Midbrain (tissue), 1 donor: ENCODE measurements at regions not wholly inside any gene's neighbourhood (a gene's known extent, or its start where the extent isn't known, plus 50 kb on each side); places are given as distances from the start of the nearest gene placed in this dataset.
"Not testable (repeated sequence)": the region's sequence is repeated elsewhere in the genome, so short reads cannot be mapped to it uniquely, and the experiment has no call there.

ENCODE experiments used
- DNase-seq: peaks from one replicate; lab custom pipeline; 2025; lab: John Stamatoyannopoulos, UW

DNA sequence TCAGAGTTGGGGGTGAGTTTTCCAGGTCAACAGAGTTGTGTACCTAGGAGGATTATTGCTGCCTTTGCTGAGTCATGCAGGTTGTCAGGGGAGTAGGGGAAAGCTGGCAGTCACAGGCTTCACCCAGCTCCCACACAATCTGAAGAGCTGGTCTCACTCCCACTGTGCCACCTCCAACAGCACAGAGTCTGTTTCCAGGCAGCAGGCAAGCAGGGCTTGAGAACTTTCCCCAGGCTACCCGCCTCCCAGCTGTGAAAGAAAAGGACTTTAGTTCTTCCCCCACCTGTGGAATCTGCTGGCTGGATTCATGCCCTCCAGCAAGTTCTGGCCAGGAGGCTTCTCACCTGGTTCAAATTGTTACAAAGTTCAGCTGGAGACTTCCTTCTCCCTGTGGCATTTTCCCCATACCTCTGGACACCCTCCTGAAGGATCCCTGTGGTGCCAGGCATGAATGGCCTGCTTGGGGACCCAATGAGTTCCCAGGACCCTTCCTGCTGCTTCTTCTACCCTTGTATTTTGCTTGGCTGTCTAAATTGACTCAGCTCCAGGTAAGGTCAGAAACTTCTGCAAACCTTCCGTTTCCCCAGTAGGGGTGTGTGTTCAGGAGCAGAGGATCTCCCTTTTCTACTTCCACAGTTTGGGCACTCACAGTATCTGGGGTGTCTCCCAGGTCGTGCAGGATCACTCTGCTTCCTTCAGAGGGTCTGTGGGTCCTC lies 378.1 kb upstream of the MAN1A1 start:
- DNase-seq: no peak

- not testable (repeated sequence) for DNase-seq
These were observed 377.4 kb upstream of the MAN1A1 start for GRCh38 chr6:119726912-119727311.

- DNase-seq: no peak
These were observed 376.5 kb upstream of the MAN1A1 start for GRCh38 chr6:119726086-119726485.

GRCh38 chr6:119720160-119720559 lies 370.6 kb upstream of the MAN1A1 start:
- no peak for DNase-seq

DNA sequence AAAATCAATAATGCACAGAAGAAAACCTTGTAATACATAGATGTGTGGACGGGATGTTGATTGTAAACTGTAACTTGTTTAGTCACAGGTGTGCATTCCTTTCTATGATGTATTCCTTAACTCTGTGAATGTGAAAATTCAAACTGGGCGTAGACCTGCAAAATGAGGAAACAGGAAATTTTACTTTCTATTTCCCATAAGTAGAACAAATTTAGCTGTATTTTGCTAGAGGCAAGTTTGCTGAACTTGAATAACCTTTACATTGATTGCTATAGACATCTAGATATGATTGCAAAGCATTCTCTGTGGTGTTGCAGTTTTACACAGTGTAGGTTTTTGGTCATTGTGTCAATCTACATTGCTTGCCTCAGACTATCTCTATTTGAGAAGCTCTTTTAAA lies 368.4 kb upstream of the MAN1A1 start:
- no peak for DNase-seq

GRCh38 chr6:119716668-119717270 lies 367.2 kb upstream of the MAN1A1 start:
- DNase-seq: no peak

- no peak for DNase-seq
These were observed 364.3 kb upstream of the MAN1A1 start for GRCh38 chr6:119713903-119714302.

DNA sequence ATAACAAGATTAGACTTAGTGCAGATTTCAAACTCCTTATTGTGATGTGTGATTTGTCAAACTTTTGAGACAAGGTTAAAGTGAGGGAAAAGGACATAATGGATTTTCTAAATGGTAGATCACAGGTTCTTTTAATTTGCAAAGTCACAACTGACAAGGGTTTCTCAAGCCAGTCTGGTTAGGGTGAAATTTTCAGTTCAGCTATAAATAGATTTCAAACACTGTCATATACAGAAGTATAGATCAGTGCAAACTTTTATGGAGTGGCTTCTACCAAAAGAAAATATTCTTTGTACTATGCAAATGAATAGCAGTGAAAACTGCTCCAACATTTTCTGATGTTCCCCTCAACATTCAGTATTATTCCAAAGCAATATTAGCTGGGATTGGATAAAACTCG lies 337.1 kb upstream of the MAN1A1 start:
- no peak for DNase-seq

- no peak for DNase-seq
These were observed 336.7 kb upstream of the MAN1A1 start for GRCh38 chr6:119686240-119686639.

DNA sequence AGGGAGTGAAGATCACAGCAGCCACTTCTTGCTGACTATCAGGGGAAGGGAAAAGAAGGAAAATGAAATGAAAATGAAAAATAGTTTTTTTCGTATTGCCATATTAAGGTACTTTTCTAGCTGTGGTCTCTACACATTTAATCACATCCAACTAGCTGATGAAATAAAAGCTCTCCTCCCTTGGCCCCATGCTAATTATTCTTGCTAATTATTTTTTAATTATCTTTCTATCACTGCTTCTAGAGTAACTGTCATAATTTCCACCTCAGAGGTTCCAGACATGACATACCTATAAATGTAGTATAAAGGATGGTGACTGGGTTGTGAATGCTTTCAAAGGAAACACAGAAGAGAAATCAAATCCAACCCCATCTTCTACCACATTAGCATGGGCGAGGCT lies 334.1 kb upstream of the MAN1A1 start:
- DNase-seq: no peak

GRCh38 chr6:119683031-119683430 lies 333.5 kb upstream of the MAN1A1 start:
- DNase-seq: no peak

DNA sequence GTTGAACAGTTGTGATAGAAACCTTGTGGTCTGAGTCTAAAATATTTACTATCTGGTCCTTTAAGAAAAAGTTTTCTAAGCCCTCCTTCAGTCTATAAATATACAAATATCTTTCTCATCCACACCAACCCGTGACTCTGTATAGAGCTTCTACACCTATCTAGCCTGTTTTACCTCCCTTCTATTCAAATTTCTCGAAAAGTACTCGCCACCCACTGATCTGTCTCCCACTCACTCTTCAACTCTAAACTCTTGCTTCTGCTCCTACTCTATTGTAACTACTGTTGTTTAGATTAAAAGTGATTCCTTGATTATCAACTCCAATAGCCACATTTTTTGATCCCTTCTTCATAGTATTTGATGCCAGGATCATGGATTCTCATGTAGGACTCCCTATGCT lies 329.4 kb upstream of the MAN1A1 start:
- DNase-seq: no peak

DNA sequence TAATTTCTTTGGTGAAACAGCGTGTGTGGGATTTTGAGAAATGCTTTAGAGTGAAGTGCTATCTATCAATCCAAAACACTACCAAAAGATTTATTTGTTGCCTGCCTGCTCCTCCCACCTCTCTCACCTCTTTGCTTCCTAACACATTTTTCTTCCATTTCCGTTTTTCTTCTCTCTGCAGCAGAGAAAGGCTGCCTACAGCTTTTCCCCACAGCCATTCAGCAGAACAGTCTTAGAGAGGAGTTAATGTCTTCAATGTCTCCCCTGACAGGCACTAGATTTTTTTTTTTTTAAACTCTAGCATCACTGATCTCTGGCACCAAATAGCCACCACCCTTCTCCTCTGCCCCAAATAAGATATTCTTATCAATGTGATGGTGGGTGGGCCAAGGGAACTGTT lies 327.8 kb upstream of the MAN1A1 start:
- DNase-seq: no peak

DNA sequence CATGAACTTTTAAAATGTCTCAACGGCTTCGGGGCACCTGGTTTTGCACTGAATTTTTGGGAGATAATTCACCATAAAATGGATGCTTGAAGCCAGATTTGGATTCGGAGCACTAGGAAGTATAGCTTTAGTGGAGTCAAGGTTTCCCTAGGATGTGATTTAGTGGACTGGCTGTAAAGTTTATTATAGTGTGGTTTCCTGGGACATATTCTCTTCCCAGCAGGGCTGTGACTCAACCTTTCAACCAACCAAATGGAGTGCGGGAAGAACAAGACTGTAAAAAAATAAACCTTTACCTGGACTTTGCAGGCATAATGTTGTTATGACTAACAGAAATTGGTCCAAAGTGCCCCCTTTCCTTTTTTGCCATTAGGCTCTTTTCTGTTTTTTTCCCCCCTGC lies 327.4 kb upstream of the MAN1A1 start:
- no peak for DNase-seq

GRCh38 chr6:119676230-119676629 lies 326.7 kb upstream of the MAN1A1 start:
- no peak for DNase-seq

DNA sequence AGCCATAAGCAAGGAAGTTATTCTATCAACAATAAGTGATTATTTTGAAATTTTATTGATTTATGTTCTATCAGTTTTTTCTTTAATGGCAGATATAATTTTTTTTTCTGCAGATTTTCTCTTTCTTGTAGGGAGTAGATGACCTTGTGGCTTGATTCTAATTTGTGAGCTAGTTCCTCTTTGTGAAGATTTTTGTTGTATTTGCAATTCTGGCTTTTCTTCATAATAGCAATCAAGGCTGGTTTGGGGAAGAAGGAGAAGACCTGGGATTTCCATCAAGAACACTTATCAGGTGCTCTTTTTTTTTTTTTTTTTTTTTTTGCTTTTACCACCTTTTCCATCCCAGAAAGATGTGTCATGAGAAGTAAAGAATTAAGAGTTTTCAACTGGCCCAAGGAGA lies 324.2 kb upstream of the MAN1A1 start:
- no peak for DNase-seq

GRCh38 chr6:119672725-119673124 lies 323.2 kb upstream of the MAN1A1 start:
- DNase-seq: no peak

DNA sequence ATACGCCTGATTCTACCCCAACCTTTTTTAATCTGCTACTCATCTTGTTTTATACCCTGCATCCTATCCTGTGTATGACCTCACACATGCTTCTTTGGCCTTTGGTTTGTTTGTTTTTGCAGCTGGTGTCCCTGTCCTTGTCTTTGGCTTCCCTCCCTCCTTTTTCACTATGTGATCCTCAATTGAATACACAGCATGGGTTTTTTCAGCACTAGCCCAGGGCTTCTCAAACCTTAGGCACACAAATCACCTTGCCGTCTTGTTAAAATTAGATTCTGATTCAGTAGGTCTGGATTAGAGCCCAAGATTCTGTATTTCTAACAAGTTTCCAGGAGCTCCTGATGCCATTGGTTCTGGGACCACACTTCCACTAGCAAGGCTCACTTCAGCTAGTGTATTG lies 321.5 kb upstream of the MAN1A1 start:
- no peak for DNase-seq

GRCh38 chr6:119669221-119669620 lies 319.7 kb upstream of the MAN1A1 start:
- DNase-seq: no peak

GRCh38 chr6:119665432-119665831 lies 315.9 kb upstream of the MAN1A1 start:
- DNase-seq: not testable (repeated sequence)

GRCh38 chr6:119661628-119662027 lies 312.1 kb upstream of the MAN1A1 start:
- DNase-seq: no peak

GRCh38 chr6:119661078-119661477 lies 311.5 kb upstream of the MAN1A1 start:
- DNase-seq: no peak

DNA sequence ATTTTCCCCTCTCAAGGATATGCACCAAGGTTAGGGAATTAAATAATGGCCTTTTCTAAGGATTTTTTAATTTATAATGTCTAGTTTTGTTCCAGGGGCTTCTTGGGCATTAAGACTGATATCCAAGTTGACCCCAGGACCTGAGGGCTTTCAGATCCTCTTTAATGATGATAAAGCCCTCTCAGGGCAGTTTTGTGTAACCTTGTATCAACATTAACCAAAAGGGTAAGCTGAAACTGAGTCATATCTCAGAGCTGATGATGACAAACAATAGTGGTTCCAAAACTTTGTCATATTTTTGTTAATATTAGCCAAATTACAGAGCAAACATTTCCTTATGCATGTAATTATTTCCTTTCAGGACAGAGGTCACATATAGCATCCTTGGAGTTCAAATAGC lies 309.4 kb upstream of the MAN1A1 start:
- no peak for DNase-seq

DNA sequence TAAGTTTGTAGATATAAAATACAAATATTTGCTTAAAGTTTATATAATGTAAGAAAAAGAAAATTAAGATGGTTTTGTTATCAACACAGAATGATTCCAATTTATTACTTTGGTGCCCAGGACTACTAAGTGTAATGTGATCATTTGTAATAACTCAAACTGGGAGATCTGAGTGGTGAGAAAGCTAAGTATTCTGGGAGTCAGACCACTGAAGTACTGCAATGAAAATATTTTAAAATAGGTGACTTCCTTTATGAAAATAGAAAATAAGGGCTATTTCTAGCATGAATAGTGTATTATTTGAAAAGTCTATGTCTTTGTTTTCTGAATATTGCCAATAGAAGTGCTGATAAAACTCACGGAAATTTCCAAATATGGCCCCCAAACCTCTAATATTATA lies 305.6 kb upstream of the MAN1A1 start:
- no peak for DNase-seq
